Stimulated activated CD8-positive, alpha-beta memory T cell treated with anti-CD3 and anti-CD28 coated beads, Interleukin-7, amount 100 ng/mL, for 4 hours (primary cell): ENCODE measurements at regions not wholly inside any gene's neighbourhood (a gene's known extent, or its start where the extent isn't known, plus 50 kb on each side); places are given as distances from the start of the nearest gene placed in this dataset.
"Not testable (repeated sequence)": the region's sequence is repeated elsewhere in the genome, so short reads cannot be mapped to it uniquely, and the experiment has no call there.

Experiments used
- DNase-seq, 2 donors: peaks; one replicate each; pipeline ENCODE4 v3.0.0-alpha.2; 2020; ENCODE audit warnings: low read depth in 2 of 2

GRCh38 chrY:19644889-19645638 is 99.5 kb downstream of the KDM5D start:
- no peak for DNase-seq

DNA sequence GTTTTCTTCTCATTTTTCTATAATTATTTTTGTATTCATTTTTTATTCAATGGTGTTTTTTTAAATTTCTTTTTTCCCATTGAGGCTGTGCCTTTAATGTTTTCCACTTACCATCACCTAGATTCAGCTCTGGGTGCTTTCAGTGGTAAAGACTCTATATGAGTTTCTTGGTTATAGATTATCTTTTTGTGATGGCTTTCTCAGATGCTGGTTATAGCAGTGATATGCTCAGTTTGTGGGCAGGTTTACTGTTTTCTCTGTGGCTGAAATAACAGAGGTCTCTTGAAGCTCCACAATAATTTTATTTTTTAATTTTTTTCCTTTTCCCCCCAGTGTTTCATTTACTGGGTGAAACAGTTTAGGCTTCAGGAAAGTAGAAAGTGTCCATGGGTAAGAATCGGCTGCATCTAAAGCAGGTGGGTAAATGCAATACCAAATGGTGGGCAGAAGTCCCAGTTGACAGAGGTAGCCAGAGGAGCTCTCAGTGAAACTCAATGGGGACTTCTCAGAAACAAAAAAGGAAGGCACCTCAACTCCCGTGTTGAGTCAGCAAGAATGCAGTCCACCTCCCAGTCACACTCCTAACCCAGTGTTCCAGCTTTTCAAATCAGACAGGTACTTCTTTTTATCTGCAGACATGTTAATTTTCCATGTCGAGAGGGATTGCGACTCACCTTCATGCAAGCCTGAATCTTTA is 106.7 kb downstream of the KDM5D start:
- DNase-seq: no peak

DNA sequence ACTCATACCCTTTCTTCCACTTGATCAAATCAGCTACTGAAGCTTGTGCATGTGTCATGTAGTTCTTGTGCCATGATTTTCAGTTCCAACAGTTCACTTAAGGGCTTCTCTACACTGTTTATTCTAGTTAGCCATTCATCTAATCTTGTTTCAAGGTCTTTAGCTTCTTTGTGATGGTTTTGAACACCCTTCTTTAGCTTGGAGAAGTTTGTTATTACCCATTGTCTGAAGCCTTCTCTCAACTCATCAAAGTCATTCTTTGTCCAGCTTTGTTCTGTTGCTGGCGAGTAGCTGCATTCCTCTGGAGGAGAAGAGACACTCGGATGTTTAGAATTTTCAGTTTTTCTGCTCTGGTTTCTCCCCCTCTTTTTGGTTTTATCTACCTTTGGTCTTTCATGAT is 115.6 kb downstream of the KDM5D start:
- DNase-seq: no peak

GRCh38 chrY:19622392-19622791 is 122.1 kb downstream of the KDM5D start:
- no peak for DNase-seq

GRCh38 chrY:19621756-19622155 is 122.8 kb downstream of the KDM5D start:
- DNase-seq: no peak

- DNase-seq: no peak
These were observed 143.4 kb downstream of the KDM5D start for GRCh38 chrY:19601113-19601512.

DNA sequence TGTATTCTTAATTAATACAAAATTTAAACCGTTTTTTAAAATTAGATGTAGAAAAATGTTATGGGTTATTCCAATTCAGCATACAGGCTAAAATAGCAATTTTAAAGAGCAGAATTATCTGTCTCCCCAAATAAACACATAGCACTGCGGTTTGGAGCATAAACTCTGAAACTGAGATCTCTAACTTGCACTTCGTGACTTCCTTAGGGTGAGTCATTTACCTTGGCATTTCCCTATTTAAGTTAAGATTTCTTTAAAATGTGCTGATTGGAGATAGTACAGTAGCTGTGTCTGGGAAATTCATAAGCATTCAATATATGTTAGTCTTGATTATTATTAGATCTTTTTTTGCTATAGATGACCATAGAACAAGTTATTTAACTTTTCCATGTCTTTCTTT is 143.8 kb downstream of the KDM5D start:
- DNase-seq: no peak

DNA sequence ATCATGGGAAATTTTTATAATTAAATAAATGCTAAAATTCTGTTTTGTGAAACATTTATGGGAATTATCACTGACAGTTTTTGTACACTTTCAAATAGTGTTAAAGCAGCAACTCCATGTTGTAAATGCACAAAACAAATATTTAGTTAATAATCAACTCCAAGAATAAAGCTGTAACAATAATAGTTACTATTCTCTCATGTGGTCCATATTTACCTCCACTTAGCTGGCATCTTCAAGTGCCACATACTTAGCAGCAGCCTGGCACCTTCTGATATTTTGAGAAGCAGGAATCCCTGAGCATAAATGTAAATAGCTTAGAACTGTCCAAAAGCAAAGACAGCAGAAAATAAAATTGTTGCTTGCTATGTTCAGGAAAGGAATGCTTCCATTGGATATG is 154.3 kb downstream of the KDM5D start:
- DNase-seq: no peak

DNA sequence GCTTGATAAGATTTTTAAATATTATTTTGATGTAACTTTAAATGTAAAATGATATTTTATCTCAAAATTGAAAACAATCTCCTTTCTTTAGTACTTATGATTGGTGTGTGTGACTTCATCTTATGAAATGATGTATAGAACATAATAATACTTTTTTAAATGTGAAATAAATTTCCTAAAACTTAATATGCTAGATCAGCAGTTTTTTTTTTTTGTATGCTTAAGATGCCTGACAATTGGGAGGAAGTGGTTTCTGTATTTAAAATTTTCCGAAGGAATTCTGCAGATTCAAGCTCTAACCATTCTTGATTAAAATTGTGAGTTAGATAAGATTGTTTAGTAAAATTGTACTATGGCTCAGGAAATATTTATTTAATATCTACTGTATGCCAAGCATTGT is 154.9 kb downstream of the KDM5D start:
- DNase-seq: no peak

DNA sequence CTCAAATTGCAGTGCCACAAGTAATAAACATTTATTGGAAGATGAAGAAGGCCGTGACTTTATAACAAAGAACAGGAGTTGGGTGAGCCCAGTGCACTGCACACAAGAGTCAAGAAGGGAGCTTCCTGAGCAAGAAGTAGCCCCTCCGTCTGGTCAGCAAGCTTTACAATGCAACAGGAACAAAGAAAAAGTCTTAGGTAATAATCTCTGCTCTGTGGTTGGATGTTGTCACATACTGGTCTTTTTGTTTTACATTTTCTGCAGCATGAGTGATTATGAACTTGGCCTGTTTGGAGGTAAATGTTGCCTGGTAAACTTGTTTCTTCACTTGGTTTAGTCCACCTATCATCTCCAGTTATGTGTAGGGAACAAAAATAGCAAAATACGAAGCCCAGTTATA is 157.2 kb downstream of the KDM5D start:
- no peak for DNase-seq

DNA sequence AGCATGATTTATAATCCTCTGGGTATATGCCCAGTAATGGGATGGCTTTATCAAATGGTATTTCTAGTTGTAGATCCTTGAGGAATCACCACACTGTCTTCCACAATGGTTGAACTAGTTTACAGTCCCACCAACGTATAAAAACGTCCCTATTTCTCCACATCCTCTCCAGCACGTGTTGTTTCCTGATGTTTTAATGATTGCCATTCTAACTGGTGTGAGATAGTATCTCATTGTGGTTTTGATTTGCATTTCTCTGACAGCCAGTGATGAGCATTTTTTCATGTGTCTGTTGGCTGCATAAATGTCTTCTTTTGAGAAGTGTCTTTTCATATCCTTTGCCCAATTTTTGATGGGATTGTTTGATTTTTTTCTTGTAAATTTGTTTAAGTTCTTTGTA is 163.5 kb downstream of the KDM5D start:
- DNase-seq: not testable (repeated sequence)

DNA sequence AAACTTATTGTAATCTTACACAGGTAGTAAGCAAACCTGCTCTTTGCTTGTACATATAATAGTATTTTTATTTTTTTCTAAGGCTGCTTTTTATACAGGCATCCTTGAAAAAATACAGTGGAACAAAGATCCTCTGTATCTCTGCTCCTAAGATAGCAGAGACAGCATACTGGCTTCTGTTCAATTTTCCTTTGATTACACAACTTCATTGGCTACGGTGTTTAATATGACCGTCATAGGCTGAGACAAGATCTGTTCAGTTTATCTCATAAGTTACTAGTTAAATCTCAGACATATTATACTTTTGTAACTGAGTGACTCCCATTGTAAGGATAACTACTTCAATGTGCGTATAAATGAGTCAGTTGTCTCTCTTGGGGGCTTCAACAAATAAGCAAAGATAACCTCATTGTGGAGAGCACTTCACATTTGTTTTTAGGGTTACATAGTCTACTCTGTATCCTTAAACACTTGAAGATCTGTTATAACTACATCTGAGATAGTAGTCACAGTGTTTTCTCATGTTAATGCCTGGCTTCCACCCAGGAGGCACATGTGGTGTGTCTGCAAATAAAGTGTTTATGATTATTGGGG is 166.1 kb downstream of the KDM5D start:
- no peak for DNase-seq

- DNase-seq: no peak
These were observed 167.3 kb downstream of the KDM5D start for GRCh38 chrY:19577250-19577649.

- DNase-seq: no peak
These were observed 169.6 kb downstream of the KDM5D start for GRCh38 chrY:19574939-19575338.

DNA sequence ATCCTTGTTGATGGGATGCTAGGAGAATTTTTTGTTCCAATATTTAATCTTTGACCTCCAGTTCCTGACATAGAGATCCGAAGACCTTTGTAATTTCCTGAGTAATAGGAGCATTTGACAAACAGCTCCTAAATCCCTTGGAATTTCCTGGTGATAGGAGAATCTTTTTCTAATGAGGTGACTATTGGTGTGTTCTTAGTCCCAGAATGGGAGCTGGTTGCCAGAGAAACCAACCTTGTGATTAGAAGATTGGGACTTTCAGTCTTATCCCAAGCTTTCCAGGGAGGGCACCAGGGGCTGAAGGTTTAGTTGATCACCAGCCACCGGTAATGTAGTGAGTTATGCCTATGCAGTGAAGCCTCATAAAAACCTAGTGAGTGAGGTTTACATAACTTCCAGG is 170.9 kb downstream of the KDM5D start:
- DNase-seq: no peak

DNA sequence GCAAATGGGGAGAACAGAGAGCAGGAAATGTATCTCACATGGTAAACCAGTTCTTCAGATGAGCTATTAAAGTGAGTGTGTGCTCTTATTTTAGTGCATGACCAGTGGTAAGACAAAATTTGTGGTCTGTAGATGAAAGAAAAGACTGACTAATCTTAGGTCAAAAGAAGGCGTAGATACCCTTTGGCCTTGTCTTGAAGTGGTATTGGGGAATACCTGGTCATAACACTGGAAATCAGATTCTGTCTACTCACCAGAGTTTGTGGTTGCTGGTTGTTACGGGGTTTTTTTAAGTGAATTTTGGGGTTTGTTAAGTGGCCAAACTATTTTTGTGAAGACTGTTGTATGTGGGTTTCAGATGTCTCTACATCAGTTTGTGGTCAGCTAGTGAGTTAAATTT is 173.5 kb downstream of the KDM5D start:
- DNase-seq: no peak

DNA sequence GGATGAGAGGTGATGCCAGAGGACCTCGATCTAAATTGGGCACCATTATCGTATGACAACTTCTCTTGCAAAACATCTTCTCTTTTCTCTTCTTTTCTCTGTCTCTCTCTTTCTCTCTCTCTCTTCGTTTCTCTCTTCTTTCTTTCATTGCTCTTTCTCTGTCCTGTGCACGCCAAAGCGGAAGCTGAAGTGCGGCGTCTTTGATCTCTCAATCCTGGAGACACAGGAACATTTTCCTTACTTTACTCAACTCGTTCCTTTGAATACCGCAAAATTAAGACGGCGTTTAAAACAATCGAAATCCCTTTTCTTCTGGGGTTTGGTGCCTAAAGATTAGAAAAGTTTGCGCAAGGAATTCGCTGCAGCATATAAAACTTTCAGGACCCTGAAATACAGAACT is 176.6 kb downstream of the KDM5D start:
- no peak for DNase-seq

DNA sequence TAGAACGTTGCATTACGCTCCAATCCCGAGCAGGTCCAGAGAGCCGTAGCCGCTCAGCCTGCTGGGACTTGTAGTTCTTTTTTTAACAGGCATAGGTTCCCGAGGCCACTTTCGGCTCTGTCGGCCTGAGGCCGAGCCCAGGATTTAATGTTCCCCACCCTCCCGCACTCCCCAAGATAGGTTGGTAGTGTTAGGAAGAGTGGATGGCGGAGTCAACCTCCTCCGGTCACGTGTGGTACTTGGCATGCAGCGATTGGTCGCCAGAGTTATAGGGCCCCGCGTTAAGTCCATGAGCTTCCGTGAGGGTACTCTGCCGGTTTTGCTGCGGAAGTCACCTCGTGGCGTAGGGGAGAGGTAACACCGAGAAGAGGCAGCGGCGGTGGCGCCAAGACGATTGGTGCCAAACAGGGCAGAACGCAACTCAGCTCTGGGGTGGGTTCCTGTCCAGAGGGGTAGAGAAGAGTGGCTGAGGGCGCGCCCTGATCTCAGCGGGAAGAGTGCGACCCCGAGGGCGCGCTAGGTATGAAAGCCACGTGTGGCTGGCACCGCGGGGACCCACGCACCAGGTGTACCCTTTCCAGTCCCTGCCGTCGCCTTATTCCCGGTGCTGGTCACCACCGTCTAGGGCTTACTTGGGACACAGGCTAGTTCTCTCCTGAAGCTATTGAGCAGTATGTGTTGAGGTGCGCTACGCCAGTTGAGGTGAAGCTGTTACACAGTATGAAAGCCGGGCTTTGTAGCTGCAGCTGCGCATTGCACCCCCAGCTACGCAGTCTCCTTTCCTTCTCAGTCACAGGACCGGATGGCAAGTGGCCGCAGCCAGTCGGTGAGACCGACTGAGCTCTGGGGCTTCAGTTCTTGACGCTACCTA is 177.2 kb downstream of the KDM5D start:
- DNase-seq: peak in 1 of 2 donors; percentile 67

DNA sequence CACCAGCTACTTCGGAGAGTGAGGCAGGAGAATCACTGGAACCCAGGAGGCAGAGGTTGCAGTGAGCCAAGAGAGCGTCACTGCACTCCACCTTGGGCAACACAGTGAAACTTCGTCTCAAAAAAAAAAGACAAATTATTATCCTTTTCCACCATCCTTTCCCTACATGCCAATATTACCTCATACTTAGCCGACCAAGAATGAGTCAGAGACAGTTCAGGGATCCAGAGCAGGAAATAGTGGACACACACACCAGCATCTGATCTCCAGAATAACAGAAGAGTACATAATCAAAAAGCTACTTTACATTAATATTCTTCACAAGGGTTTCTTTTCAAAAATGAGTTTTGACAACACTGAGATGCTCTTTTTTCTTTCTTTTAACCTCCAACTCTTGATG is 185.4 kb downstream of the KDM5D start:
- no peak for DNase-seq

DNA sequence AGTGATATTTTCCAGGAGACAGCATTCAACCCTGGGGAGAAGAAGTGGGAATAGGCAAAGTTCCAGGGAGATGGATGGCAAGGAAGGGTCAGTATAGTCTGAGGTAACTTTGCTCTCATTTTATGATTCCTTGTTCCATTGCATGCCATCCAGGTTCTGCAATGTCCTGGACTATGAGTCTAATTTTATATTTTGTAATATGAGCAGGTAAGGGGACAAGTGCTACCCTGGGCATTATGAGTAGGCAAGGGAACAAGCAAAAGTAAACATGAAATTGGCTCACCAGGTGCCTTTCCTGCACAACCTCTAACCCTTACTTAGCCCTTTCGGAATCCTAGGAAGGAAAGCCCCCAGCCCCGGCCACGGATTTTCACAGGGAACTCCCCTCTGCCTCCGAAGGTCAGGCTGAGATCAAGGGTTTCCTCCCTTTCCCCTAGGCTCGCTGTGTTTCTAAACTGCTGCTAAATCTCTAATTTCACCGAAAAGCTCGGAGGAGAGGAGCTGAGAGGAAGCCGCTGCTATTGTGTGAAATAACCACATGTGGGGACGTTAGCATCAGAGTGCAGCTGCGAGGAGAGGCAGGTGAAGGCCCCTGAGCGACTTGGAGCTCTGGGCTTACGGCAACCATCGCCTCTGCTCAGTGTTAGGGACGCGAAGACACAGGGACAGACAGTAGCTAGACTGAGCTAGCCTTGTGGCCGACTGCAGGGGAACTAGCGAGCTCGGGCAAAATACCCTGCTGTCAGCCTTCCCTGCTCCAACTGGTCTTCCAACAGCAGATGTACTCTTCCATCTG is 194.7 kb downstream of the KDM5D start:
- DNase-seq: no peak
